ENCODE measurements at regions not wholly inside any gene's neighbourhood (a gene's known extent, or its start where the extent isn't known, plus 50 kb on each side); places are given as distances from the start of the nearest gene placed in this dataset.

DNA sequence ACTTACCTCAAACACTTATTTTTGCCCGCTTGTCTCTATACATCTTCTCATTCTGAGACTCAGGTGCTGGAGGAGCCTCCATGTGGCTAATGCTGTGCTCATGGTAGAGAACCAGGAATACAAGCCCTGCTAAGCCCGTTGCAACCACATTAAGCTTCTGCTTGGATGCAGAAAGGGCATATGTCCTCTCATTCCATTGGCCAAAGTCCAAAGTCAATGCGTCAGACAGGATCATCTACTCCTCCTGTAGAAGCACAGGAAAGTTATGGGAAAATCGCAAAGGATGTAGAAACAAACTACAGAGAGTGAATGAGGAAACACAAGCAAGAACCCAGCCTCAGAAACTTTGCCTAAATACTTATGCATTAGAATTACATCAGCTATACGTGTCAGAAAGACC lies 124.5 kb upstream of the AGA start:
- intact Hi-C loops (cut with DNase I): no loop called here
- no peak for DNase-seq (ENCODE audit: low spot score)

DNA sequence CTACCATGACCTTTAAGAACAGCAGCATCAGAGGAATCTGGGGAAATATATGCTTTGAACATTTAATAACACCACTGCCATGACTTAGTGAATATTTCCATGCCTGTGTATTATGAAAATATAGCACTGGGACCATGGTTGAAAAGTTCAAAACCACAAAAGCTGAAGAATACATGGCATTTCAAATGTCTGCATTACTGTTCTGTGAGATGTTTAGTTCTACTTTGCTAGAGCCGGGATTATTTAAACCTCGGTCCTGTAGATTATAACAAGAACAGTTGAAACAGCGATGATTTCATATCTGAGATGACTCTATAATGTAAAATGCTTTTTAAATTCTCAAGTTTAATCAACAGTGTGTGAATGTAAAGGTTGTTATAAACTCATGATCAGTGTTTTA lies 126.7 kb upstream of the AGA start:
- DNase-seq (ENCODE audit: low spot score): no peak
- intact Hi-C loops (cut with DNase I): no loop called here

DNA sequence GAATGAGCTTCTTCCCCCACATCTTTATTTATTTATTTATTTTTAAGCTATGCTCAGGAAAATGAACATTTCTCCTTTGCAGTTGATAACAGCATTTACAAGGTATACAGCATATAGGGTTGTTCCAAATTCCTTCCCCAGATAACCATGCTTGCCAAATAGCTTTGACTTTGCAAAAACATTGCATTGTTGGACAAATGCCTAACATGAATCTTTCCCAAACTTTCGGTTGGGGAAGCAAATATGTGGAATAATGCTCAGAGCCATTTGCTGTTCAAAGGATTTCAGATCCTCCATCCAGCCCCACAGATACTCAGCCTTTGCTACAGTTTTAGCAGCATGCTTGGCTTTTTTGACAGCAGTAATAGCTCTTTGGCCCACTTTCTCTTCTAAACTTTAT lies 127.2 kb upstream of the AGA start:
- DNase-seq (ENCODE audit: low spot score): no peak
- intact Hi-C loops (cut with DNase I): no loop called here

DNA sequence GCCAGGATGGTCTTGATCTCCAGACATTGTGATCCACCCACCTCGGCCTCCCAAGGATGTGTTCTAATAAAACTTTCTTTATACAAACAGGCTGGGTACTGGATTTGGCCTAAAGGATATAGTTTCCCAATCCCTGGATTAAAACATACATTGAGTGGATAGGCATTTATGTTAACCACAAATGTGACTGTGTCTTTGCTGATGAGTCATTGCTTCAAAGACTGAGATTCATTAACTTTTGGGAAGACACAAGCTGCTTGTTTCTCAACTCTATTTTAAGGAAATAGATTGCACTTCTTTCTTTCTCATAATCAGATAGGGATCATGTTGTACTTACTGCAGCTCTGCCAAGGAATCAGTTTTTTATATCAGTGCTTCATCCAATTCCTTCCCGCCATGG lies 131.3 kb upstream of the AGA start:
- intact Hi-C loops (cut with DNase I): no loop called here
- DNase-seq (ENCODE audit: low spot score): no peak

DNA sequence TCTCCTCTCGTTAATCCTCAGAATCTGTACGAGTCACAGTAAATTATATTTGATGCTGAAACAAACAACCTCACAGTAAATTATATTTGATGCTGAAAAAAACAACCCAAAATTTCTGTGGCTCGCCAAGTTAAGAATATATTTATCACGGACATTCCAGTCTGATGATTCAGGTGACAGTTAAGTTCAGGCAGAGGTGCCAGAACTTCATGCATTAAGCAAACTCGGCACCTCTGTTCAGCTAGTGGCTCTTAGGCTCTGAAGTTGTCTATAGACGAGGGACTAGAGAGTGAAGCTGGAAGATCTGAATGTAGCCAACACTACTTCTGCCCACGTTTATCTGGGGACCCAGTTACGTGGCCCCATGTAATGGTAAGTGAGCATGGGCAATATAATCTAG lies 132.2 kb upstream of the AGA start:
- intact Hi-C loops (cut with DNase I): no loop called here
- DNase-seq (ENCODE audit: low spot score): no peak

DNA sequence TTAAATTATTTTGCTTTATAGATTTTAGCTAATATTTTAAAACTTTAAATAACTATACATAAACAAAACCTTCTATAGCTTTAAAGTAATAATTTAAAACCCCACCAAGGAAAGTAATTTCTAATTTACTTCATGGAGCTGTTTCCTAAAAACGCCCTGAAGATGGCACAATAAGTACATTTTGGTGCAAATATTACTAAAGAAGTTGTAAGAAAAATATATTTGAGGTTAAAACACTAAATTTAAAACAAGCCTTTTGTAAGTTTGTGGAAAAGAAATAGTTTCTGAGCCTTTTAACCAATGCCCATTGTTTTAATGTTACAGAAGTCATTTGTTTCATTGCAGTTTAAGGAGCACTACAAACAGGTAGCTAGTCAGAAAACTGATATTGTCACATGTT lies 137.4 kb upstream of the AGA start:
- no peak for DNase-seq (ENCODE audit: low spot score)
- intact Hi-C loops (cut with DNase I): no loop called here

DNA sequence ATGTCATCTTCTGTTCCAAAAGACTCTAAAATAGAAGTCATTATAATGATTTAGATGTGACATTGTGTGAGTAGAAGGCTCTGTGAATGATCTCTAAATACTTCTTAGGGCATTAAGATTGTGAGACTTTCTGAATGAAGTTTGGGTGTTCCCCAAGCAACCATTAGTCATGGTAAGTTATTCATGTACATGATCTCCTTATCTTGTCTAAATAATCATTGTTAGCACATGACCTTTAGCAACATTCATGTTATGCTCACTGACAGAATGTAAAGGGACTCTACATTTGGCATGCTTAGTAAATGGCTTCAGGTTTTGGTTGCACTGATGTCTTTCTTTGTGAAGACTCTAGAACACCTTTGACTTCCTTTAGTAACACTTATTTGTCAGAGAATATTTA lies 140.8 kb upstream of the AGA start:
- intact Hi-C loops (cut with DNase I): no loop called here
- DNase-seq (ENCODE audit: low spot score): no peak

DNA sequence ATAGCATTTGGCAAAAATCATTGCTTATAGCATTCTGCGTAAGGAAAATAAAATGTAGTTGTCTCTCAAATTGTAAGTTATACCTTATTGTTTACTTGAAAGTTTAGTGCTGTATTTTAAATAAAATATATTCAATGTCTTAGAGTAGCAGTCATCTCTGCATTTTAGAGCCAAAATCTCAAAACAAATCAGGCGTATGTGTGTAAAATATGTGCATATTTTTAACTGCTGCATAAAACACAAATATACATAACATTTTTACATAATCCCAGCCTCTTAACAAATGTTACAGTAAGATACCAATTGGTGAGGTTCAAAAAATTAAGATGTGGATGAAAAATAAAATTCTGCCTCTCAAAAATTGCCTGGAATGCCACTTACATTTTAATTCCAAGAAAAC lies 145.8 kb upstream of the AGA start:
- no peak for DNase-seq (ENCODE audit: low spot score)
- intact Hi-C loops (cut with DNase I): no loop called here

DNA sequence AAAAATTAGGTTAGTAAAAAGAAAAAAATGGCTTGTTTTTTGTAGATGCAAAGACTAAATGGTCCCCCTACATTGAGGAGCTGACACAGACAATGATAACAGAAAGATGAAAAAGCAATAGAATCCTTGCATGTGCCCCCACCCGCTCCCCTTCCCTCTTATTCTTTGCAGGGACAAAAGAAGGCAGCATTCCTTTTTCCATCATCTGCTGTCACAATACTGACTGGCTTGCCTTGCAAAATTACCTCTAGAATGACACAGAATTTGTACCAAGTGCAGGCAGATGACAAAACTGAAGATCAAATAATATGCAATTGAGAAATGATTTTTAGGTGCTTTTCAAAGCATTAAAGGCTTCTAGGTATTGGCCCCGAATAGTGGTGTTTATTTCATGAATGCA lies 153.1 kb upstream of the AGA start:
- DNase-seq (ENCODE audit: low spot score): no peak
- intact Hi-C loops (cut with DNase I): no loop called here

DNA sequence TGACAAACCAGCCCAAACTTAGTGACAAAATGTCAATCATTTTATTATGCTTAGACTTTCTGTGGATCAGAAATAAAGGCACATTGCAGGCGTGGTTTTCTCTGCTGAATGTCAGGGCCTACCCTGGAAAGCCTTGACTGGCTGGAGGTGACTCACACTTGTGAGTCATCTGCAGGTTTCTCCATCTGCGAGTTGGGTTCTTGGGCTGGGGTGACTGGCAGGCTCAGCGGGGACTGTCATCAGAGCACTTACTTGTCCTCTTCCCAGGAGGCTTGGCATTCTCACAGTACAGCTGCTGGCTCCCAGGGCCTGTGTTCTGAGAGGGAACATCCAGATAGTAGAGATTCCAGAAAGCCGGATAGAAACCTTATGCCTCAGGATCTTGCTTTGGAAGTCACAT lies 153.8 kb upstream of the AGA start:
- intact Hi-C loops (cut with DNase I): no loop called here
- DNase-seq (ENCODE audit: low spot score): no peak

DNA sequence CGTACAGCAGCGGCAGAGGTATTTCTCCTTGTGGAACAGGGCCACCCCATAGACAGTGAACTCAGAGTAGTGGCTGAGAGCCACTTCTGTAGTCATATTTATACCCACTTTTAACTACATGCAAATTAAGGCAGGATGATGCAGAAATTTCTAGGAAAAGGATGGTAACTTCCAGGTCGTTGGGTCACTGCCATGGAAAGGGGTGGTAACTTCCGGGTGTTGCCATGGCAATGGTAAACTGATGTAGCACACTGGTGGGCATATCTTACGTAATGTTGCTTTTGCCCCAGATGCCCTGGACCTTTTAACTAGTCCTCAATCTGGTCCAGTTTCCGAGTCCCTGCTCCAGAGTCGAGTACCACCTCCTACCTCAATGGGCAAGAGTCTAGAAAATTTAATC lies 154.8 kb upstream of the AGA start:
- no peak for DNase-seq (ENCODE audit: low spot score)
- intact Hi-C loops (cut with DNase I): no loop called here

DNA sequence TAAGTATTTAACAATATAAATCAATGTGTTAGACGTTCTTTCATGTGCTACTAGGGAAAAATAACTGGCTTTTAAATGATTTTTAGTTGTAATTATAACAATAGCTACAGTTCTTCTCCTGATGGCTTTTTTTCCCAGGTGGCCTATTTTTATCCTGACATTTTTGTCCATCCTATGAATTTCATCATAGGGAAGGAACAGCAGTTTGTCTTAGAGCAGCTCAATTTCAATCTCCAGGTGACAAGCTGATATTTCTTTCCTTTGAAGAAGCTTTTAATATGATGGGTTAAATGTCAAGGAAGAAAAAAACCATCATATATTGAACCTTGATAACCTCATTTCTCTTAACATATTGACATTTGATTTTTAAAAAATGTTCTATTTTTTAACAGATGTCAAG lies 163.0 kb upstream of the AGA start:
- no peak for DNase-seq (ENCODE audit: low spot score)
- intact Hi-C loops (cut with DNase I): no loop called here

DNA sequence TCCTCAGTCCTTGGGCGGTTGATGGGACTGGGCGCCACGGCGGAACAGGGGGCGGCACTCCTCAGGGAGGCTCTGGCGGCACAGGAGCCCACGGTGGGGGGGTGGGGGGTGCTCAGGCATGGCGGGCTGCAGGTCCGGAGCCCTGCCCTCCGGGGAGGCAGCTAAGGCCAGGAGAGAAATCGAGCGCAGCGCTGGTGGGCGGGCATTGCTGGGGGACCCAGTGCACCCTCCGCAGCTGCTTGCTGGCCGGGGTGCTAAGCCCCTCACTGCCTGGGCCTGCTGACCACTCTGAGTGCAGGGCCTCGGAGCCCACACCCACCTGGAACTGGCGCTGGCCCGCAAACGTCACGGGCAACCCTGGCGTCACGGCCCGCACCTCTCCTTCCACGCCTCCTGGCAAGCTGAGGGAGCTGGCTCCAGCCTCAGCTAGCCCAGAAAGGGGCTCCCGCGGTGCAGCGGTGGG lies 164.9 kb upstream of the AGA start:
- intact Hi-C loops (cut with DNase I): no loop called here
- DNase-seq (ENCODE audit: low spot score): no peak

DNA sequence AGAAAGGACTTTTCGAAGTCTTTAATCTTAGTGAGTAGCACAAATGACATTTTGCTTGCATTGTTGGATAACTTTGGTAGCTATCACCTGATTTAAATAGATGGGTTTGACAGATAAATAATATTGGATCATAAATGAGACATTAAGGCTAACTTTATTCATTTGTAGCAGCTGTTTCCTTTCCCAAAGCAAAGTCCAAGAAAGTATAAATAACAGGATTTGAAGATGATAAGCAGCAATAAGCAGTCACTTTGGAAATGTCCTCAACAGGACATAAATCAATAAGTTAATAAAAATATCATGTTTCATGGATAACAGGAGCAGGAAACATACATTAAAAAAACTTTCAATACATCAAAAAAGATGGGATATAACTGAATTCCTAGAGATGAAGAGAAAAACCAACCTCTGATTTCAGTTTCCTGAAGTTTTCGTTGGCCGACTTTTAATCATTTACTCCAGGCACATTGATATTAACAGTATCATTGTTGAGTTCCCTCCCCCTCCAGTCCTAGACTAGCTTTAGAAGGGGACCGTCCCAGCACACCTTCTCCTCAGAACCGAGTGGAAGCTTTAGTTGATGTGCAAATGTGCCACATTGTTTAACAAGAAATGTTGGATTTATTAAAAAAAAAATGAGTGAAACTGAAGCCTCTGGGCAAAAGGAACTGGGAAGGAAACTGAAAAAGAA lies 169.9 kb upstream of the AGA start:
- DNase-seq (ENCODE audit: low spot score): no peak
- intact Hi-C loops (cut with DNase I): no loop called here

DNA sequence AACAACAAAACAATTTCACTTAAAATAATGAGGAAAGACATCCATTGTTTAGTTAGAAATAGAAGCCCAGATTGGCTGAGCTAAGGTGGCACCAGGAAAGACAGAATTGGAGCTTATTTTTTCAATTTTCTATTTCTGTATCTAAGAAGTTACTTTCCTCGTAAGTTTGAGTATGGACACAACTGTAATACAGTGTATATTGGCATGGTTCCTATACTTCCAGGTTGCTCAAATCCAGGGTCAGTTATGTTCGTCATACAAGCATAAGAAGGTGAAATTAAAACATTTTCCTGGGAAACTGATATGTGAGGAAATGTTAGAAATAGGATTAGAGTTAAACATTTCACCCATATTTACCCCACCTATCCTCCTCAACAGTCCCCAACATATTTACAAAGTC lies 170.4 kb upstream of the AGA start:
- intact Hi-C loops (cut with DNase I): no loop called here
- no peak for DNase-seq (ENCODE audit: low spot score)

DNA sequence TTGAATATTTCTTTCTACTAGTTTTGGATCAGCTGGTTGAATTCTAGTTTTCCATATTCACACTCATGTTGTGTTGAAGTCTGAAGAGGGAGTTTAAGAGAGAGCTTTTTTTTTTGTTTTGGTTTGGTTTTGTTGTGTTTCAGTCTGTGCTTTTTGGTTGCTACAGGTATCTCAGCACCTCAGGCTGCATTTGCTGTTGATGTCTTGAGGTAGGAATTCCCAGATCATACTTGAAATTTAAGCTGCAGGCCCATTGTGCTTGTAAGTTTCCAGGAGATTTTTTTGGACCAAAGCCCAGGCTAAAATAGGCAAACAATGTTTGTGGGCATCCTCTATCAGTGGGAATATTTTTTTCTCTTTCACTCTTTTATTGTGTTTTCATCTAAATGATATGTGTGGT lies 190.2 kb upstream of the AGA start:
- intact Hi-C loops (cut with DNase I): no loop called here
- no peak for DNase-seq (ENCODE audit: low spot score)

DNA sequence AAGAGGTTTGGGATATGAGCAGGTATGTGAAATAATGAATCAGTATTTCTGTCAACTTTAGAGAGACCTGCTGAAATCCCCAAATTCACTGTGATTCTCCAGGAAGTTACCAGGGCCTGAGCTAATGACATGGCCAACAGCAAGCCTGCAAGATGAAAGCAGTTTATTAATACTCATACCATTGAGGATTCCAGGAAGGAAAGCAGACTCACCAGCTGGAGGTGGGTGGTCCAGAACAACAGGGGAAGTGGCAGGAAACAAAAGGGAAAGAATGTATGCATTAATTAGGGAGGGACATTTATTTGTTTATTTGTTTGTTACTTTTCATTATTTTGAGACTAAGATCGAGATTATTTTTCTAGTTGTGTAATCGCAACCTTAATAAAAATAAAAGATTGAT lies 196.6 kb upstream of the AGA start:
- intact Hi-C loops (cut with DNase I): no loop called here
- DNase-seq (ENCODE audit: low spot score): no peak

DNA sequence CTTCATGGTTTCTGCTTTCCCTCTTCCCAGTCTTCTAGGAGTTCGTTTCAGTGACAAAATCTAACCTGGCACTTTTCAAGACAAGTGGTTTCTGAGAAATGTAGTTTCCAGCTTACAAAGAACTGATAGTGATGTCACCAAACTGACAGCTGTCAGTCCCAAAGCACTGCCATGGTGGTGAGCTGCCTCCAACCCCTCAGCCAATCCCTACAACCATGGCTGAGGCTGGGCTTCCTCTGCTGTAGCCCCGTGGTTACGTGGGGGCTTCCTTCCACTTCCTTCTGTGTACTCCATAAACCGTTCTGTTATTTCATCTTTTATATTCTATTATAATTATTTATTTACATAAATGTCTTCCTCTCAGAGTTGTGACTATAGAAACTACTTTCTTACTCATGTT lies 198.6 kb upstream of the AGA start:
- intact Hi-C loops (cut with DNase I): no loop called here

DNA sequence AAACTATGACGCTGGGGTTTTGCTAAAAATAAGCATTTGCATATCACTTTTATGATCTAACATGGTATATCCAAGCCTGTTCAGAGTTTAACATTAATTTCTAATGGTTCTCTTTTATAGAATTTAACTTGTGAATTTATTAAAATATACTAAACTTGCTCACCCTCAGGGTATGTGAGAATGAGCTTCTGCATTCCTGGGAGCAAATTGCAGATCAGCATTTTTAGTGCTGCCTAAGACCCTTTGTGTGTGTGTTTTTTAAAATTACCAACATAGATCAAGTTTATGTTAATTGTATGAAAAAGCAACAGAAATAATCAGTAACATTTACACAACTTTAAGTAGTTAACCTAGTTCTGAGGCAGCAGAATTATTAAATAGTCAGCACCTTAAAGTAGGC lies 218.0 kb upstream of the AGA start:
- DNase-seq (ENCODE audit: low spot score): no peak
- intact Hi-C loops (cut with DNase I): no loop called here

More for the DNA sequence above, 198.6 kb upstream of the AGA start:
- no peak for DNase-seq (ENCODE audit: low spot score)

DNA sequence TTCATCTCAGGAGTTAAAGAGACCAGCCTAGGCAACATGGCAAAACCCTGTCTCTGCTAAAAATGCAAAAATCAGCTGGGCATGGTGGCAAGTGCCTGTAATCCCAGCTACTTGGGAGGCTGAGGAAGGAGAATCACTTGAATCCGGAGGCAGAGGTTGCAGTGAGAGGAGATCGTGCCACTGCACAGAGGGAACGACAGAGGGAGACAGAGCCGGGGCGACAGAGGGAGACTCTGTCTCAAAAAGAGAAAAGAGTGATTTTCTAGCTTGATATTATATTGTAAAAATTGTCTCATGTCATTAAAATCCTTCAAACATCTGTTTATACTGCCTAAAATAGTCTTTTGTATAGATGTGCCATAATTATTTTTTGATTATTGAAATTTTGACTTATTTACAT lies 225.4 kb upstream of the AGA start:
- intact Hi-C loops (cut with DNase I): no loop called here
- no peak for DNase-seq (ENCODE audit: low spot score)

DNA sequence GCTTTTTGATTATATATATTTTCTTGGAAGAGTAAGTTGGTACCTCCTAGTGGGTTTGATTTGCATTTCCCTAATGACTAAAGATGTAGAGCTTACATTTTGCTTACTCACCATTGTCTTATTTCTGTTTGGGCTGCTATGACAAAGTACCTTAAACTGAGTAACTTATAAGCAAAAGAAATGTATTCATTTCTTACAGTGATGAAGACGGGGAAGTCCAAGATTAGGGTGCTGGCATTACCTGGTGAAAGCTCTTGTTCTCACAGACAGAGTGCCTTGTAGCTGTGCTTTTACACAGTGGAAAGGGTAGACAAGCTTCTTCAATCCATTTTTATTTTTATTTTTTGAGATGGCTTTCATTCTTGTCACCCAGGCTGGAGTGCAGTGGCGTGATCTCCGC lies 229.2 kb upstream of the AGA start:
- DNase-seq (ENCODE audit: low spot score): no peak
- intact Hi-C loops (cut with DNase I): no loop called here

DNA sequence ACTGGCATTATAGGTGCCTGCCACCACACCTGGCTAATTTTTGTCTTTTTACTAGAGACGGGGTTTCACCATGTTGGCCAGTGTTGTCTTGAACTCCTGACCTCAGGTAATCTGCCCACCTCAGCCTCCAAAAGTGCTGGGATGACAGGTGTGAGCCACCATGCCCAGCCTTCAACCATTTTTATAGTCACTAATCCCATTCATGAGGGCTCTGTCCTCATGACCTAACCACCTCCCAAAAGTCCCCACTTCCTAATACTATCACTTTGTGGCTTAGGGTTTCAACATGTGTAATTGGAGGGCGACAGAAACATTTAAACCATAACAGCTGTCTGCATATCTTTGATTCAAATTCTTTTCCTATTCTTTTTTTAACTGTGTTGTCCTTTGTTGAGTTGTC lies 229.6 kb upstream of the AGA start:
- no peak for DNase-seq (ENCODE audit: low spot score)

More for the DNA sequence above, 229.6 kb upstream of the AGA start:
- intact Hi-C loops (cut with DNase I): no loop called here

Data from posterior vena cava (tissue), 2 donors.